ENCODE measurements at regions not wholly inside any gene's neighbourhood (a gene's known extent, or its start where the extent isn't known, plus 50 kb on each side); places are given as distances from the start of the nearest gene placed in this dataset.

- TF ChIP-seq CTCF (IDR thresholded peaks at IDR 0.05) (no peak), EZH2 (IDR thresholded peaks at IDR 0.05) (no peak), EZH2phosphoT487 (IDR thresholded peaks at IDR 0.05) (no peak)
Measured at GRCh38 chr5:110159202-110159601, 469.5 kb downstream of the MAN2A1 start.

Measured in neural progenitor cell (in vitro differentiated cells).